ENCODE measurements at regions not wholly inside any gene's neighbourhood (a gene's known extent, or its start where the extent isn't known, plus 50 kb on each side); places are given as distances from the start of the nearest gene placed in this dataset.

DNA sequence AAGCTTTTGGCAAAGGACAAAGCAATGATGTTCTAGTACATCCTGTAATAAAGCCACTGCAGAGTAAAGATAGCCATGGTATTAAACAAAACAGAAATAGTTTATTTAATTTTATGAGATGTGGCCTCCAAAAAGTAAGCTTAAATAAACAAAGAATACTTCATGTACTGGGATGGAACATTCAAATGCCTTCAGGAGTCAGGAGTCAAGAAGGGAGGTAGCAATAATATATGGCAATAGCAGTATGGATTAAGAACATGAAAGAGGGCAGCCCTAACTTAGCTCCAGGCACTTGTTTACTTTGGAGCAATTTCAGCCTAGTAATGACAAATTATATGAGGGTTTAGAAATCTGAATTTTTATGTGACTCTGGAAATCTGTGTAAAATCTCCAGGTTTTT lies 343.9 kb upstream of the THRB start:
- Histone ChIP-seq H3K4me3 (ENCODE audit: low read depth, low read length) (no peak overlapping the region), H3K9me3 (ENCODE audit: control insufficient read depth, insufficient read depth, low read length) (no peaks in the 10 kb centered on the region), H3K27me3 (ENCODE audit: control insufficient read depth, insufficient read depth, low read length) (peaks cover 2% of the 10 kb centered on the region), H3K36me3 (ENCODE audit: control insufficient read depth, insufficient read depth, low read length) (no peaks in the 10 kb centered on the region), H3K4me1 (ENCODE audit: control insufficient read depth, insufficient read depth, low read length) (no peaks in the 10 kb centered on the region), H3K9ac (ENCODE audit: low read depth, low read length) (no peak overlapping the region), H3K27ac (ENCODE audit: low read depth, low read length) (no peak overlapping the region)

DNA sequence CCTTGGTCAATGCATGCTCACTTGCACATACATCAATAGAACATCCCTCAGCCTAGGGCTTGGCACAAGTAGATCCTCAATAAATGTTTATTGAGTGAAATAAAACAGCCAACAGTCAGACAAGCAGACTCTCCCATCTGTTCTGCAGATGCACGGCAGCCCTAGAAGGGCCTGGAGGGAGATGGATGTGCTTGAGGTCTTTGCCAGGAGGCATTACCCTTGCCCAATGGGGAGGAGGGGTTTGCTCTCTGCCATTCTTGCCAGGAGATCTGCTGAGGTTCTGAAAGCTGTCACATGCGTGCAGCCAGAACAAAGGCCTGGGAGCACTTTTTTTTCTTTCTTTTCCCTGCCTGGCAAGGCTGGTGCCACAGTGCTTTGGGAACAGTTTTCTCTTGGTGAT lies 349.3 kb upstream of the THRB start:
- Histone ChIP-seq H3K9me3 (ENCODE audit: control insufficient read depth, insufficient read depth, low read length) (no peaks in the 10 kb centered on the region), H3K27ac (ENCODE audit: low read depth, low read length) (no peak overlapping the region), H3K9ac (ENCODE audit: low read depth, low read length) (no peak overlapping the region), H3K4me3 (ENCODE audit: low read depth, low read length) (no peak overlapping the region), H3K27me3 (ENCODE audit: control insufficient read depth, insufficient read depth, low read length) (no peaks in the 10 kb centered on the region), H3K4me1 (ENCODE audit: control insufficient read depth, insufficient read depth, low read length) (peaks cover 10% of the 10 kb centered on the region), H3K36me3 (ENCODE audit: control insufficient read depth, insufficient read depth, low read length) (no peaks in the 10 kb centered on the region)

DNA sequence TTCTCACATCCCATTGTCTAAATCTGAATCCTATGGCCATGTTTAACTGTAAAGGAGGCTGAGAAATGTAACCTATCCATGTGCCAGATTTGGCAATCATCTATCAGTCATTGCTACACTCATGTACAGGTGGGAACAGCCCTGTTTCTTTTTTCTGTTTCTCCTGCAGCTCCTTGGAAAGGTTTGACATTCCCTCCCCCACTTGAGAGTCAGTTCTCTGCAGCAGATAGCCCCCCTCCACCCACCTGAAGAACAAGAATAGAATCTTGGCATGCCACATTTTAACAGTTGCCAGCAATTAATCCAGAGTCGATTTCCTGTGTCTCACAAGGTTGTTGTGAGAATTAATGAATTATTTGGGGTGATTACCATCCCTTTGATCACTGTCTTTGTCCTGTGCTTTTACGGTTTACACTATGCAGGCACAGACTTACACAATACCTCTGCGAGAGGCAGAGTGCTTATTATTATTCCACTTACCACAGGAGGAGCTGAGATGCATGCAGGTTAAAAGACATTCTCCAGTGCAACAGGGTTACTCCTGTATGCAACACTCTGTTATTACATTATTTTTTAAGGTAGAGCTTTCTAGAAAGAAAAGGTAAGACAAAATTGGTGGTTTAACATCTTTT lies 351.0 kb upstream of the THRB start:
- Histone ChIP-seq H3K9ac (ENCODE audit: low read depth, low read length) (no peak overlapping the region), H3K4me3 (ENCODE audit: low read depth, low read length) (no peak overlapping the region), H3K9me3 (ENCODE audit: control insufficient read depth, insufficient read depth, low read length) (no peaks in the 10 kb centered on the region), H3K27me3 (ENCODE audit: control insufficient read depth, insufficient read depth, low read length) (no peaks in the 10 kb centered on the region), H3K36me3 (ENCODE audit: control insufficient read depth, insufficient read depth, low read length) (no peaks in the 10 kb centered on the region), H3K4me1 (ENCODE audit: control insufficient read depth, insufficient read depth, low read length) (peaks cover 10% of the 10 kb centered on the region), H3K27ac (ENCODE audit: low read depth, low read length) (no peak overlapping the region)

DNA sequence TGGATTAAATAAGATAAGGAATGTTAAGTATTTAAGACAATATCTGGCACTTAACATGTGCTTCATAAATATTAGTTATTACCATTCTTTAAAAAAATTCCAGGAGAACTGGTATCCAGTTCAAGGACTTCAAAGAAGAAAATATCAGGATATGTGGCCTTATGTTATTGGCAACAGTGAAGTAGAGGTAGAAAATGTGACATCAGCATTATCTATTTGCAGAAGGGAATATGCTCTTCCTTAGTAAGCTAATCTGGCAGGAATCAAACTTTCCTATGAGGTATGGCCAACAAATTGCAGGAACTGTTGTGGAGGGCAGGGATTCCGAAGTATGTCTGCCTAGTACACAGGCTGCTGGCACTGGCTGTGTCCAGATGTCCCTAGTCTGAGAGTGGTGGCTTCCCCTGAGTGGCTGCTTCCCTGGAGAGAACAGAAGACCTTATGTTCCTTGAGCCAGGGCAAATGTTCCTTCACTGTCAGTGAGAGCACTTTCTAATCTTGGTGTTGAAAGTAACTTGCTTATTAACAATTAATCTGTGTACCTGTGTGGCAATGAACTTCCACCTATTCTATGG lies 351.7 kb upstream of the THRB start:
- no peaks in the 10 kb centered on the region for H3K27me3 ChIP-seq (ENCODE audit: control insufficient read depth, insufficient read depth, low read length)
- H3K9ac ChIP-seq (ENCODE audit: low read depth, low read length), result no peak overlapping the region
- no peaks in the 10 kb centered on the region for H3K9me3 ChIP-seq (ENCODE audit: control insufficient read depth, insufficient read depth, low read length)
- peaks cover 10% of the 10 kb centered on the region for H3K4me1 ChIP-seq (ENCODE audit: control insufficient read depth, insufficient read depth, low read length)
- no peaks in the 10 kb centered on the region for H3K36me3 ChIP-seq (ENCODE audit: control insufficient read depth, insufficient read depth, low read length)
- no peak overlapping the region for H3K4me3 ChIP-seq (ENCODE audit: low read depth, low read length)
- no peak overlapping the region for H3K27ac ChIP-seq (ENCODE audit: low read depth, low read length)

DNA sequence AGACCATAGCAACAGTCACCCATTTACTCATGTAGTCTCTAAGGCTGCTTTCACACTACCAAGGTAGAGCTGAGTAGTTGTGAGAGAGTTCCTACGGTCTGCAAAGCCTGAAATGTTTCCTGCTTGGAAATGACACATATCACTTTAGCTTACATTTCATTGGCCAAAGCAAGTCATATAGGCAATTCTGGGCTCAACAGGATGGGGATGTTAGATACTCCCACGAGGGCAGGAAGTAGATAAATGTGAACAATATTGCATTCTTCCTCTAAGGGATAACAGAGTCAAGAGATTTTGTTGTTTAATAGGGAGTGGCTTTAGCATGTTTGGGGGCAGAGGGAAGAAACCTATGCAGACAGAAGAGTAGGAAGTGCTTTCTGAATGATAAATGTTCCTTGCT lies 355.6 kb upstream of the THRB start:
- Histone ChIP-seq H3K27ac (ENCODE audit: low read depth, low read length) (no peak overlapping the region), H3K36me3 (ENCODE audit: control insufficient read depth, insufficient read depth, low read length) (no peaks in the 10 kb centered on the region), H3K27me3 (ENCODE audit: control insufficient read depth, insufficient read depth, low read length) (no peaks in the 10 kb centered on the region), H3K4me3 (ENCODE audit: low read depth, low read length) (no peak overlapping the region), H3K9me3 (ENCODE audit: control insufficient read depth, insufficient read depth, low read length) (no peaks in the 10 kb centered on the region), H3K9ac (ENCODE audit: low read depth, low read length) (no peak overlapping the region), H3K4me1 (ENCODE audit: control insufficient read depth, insufficient read depth, low read length) (peaks cover 7% of the 10 kb centered on the region)

DNA sequence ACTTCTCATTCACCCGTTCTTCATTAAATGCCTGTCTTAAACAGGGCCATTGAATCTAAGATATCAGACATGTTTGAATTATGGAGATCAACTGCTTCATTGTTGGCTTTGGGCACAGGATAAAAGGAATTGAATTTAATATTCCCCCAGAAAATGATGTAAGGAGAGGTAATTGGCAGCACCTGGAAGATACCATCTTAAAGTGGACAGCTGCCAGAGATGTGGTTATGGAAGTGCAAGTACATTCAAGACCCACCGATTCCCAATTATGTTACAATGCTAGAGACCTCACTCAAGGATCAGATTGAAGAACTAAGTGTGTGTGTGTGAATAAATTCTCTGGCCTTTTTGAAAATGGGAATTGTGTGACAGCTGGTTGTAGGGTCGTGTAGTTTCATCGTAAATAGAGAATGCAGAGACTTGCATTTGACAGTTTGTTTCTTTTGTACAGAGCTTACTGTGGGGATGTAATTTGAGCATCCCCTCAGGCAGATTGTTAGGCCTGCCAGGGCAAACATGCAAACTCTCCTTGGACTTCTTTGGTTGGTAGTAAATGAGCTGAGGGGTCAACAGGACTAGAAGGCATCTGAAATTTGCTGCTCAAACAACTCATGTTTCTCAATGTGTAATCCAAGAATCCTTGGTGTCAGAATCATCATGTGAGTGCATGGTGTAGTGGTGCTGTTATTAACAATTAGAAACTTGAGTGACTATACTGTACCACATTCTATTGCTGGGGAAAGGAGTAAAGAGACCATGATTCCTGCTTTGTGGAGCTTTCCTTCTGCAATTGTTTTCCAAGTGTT lies 359.2 kb upstream of the THRB start:
- H3K9ac ChIP-seq (ENCODE audit: low read depth, low read length), result no peak overlapping the region
- H3K4me3 ChIP-seq (ENCODE audit: low read depth, low read length), result no peak overlapping the region
- no peaks in the 10 kb centered on the region for H3K36me3 ChIP-seq (ENCODE audit: control insufficient read depth, insufficient read depth, low read length)
- peaks cover 10% of the 10 kb centered on the region; the same call in 1 of the 2 replicates for H3K4me1 ChIP-seq (ENCODE audit: control insufficient read depth, insufficient read depth, low read length)
- H3K27ac ChIP-seq (ENCODE audit: low read depth, low read length), result no peak overlapping the region
- H3K9me3 ChIP-seq (ENCODE audit: control insufficient read depth, insufficient read depth, low read length), result no peaks in the 10 kb centered on the region
- H3K27me3 ChIP-seq (ENCODE audit: control insufficient read depth, insufficient read depth, low read length), result no peaks in the 10 kb centered on the region

DNA sequence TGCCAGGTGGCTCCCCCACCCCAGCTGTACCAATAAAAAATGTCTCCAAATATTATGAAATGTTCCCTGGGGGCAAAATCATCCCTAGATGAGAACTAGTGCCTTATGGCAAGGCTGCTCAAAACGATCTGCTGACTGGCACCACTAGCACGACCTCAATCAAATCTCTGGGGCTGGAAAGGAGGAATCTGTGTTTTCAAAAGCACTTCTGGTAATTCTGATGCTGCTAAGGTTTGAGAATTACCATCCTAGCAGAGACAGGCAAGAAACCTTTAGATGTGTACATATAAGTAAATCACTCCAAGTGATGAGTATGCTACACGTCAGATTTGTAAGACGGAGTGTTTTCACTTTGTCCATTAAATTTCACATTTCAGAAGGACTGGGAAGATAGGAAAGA lies 360.1 kb upstream of the THRB start:
- no peak overlapping the region for H3K9ac ChIP-seq (ENCODE audit: low read depth, low read length)
- H3K4me1 ChIP-seq (ENCODE audit: control insufficient read depth, insufficient read depth, low read length), result peaks cover 10% of the 10 kb centered on the region; the same call in 1 of the 2 replicates
- no peaks in the 10 kb centered on the region for H3K27me3 ChIP-seq (ENCODE audit: control insufficient read depth, insufficient read depth, low read length)
- no peak overlapping the region for H3K27ac ChIP-seq (ENCODE audit: low read depth, low read length)
- no peaks in the 10 kb centered on the region for H3K9me3 ChIP-seq (ENCODE audit: control insufficient read depth, insufficient read depth, low read length)
- no peaks in the 10 kb centered on the region for H3K36me3 ChIP-seq (ENCODE audit: control insufficient read depth, insufficient read depth, low read length)
- H3K4me3 ChIP-seq (ENCODE audit: low read depth, low read length), result no peak overlapping the region

DNA sequence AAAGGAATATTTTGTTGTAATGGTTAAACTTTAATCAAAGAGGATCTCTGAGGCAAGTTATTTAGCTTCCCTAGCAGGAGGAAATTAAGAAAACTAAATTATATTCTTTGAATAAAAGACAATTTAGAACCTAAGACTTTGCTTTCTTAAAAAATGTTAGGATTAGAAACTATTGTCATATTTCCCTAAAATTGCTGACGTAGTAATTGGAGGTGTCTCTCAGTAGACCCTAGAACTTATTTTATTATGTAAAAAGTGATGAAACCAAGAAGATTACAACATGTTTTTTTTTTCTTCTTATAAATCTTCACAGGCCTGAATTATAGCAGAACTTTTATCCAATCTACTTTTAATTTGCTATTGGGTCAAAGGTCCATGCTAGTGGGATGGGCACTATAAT lies 363.3 kb upstream of the THRB start:
- no peak overlapping the region for H3K27ac ChIP-seq (ENCODE audit: low read depth, low read length)
- H3K4me1 ChIP-seq (ENCODE audit: control insufficient read depth, insufficient read depth, low read length), result peaks cover 10% of the 10 kb centered on the region; the same call in 1 of the 2 replicates
- H3K9ac ChIP-seq (ENCODE audit: low read depth, low read length), result no peak overlapping the region
- H3K36me3 ChIP-seq (ENCODE audit: control insufficient read depth, insufficient read depth, low read length), result no peaks in the 10 kb centered on the region
- no peaks in the 10 kb centered on the region for H3K9me3 ChIP-seq (ENCODE audit: control insufficient read depth, insufficient read depth, low read length)
- H3K4me3 ChIP-seq (ENCODE audit: low read depth, low read length), result no peak overlapping the region
- H3K27me3 ChIP-seq (ENCODE audit: control insufficient read depth, insufficient read depth, low read length), result no peaks in the 10 kb centered on the region

DNA sequence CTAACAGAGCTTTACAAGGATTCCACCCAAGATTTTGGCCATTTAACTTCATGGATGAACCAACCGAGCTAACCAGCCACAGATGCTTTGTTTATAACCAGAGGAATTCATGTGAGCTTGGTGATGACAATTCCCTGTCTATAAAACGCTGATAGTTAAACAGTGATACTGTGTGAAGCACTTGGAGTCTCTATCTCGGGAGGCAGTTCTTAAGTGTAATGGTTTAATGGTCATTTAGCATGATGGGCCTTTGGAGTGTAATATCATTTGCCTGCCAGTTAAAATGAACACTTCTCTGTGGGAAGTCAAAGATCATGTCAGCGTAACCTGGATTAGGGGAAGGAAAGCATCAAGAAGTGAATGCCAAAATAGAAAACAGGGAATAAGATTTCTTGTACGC lies 368.6 kb upstream of the THRB start:
- H3K36me3 ChIP-seq (ENCODE audit: control insufficient read depth, insufficient read depth, low read length), result no peaks in the 10 kb centered on the region
- H3K27me3 ChIP-seq (ENCODE audit: control insufficient read depth, insufficient read depth, low read length), result no peaks in the 10 kb centered on the region
- no peak overlapping the region for H3K27ac ChIP-seq (ENCODE audit: low read depth, low read length)
- H3K4me1 ChIP-seq (ENCODE audit: control insufficient read depth, insufficient read depth, low read length), result peaks cover 5% of the 10 kb centered on the region; the same call in 1 of the 2 replicates
- H3K4me3 ChIP-seq (ENCODE audit: low read depth, low read length), result no peak overlapping the region
- no peaks in the 10 kb centered on the region for H3K9me3 ChIP-seq (ENCODE audit: control insufficient read depth, insufficient read depth, low read length)
- H3K9ac ChIP-seq (ENCODE audit: low read depth, low read length), result no peak overlapping the region

DNA sequence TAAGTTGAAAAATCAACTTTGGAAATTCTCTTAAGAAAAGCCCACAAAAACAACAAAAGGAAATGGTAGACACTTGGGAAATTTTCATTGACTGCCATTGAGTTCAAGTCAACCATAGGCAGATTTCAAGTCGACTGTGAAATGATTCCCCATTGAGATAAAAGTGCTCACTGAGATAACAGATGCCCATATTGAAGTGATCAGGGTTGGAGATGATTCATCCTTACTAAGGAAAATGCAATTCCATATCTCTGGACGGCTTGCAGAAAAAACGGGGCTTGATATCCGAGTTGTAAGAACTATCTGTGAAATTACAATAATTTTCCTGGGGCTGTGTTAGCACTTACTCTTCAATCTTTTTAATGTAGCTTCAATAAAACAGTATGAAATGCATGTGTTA lies 373.1 kb upstream of the THRB start:
- H3K9ac ChIP-seq (ENCODE audit: low read depth, low read length), result no peak overlapping the region
- H3K27me3 ChIP-seq (ENCODE audit: control insufficient read depth, insufficient read depth, low read length), result no peaks in the 10 kb centered on the region
- H3K9me3 ChIP-seq (ENCODE audit: control insufficient read depth, insufficient read depth, low read length), result no peaks in the 10 kb centered on the region
- H3K4me3 ChIP-seq (ENCODE audit: low read depth, low read length), result no peak overlapping the region
- H3K4me1 ChIP-seq (ENCODE audit: control insufficient read depth, insufficient read depth, low read length), result peaks cover 5% of the 10 kb centered on the region; the same call in 1 of the 2 replicates
- no peak overlapping the region for H3K27ac ChIP-seq (ENCODE audit: low read depth, low read length)
- H3K36me3 ChIP-seq (ENCODE audit: control insufficient read depth, insufficient read depth, low read length), result no peaks in the 10 kb centered on the region

DNA sequence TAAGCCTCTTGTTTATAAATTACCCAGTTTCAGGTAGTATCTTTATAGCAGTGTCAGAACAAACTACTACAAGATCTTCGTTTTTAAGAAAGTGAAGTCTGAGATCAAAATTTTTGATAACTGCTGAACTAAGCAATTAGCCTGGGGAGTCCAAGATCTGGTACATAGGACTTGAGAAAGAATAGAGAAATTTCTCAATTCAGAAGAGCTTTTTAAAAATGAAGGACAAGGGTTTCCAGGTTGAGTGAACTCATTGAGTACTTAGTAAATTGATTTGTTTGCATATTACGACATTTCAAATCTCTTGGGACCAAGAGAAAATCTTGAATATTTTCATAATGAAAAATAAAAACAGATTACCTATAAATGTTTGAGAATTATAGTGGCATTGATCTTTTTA lies 386.6 kb upstream of the THRB start:
- no peaks in the 10 kb centered on the region for H3K27me3 ChIP-seq (ENCODE audit: control insufficient read depth, insufficient read depth, low read length)
- H3K9ac ChIP-seq (ENCODE audit: low read depth, low read length), result no peak overlapping the region
- no peaks in the 10 kb centered on the region for H3K4me1 ChIP-seq (ENCODE audit: control insufficient read depth, insufficient read depth, low read length)
- H3K4me3 ChIP-seq (ENCODE audit: low read depth, low read length), result no peak overlapping the region
- no peaks in the 10 kb centered on the region for H3K9me3 ChIP-seq (ENCODE audit: control insufficient read depth, insufficient read depth, low read length)
- H3K36me3 ChIP-seq (ENCODE audit: control insufficient read depth, insufficient read depth, low read length), result no peaks in the 10 kb centered on the region
- H3K27ac ChIP-seq (ENCODE audit: low read depth, low read length), result no peak overlapping the region
